Heart left ventricle (tissue), 16 donors: ENCODE measurements at regions not wholly inside any gene's neighbourhood (a gene's known extent, or its start where the extent isn't known, plus 50 kb on each side); places are given as distances from the start of the nearest gene placed in this dataset.

ENCODE experiments used
- ATAC-seq, 4 donors: fragments of 200-7000 bp; cut with Tn5 transposase; one replicate each; pipeline ENCODE4 v1.9.1; 2020 to 2022; ENCODE audit warnings: moderate library complexity in 4 of 4, mild to moderate bottlenecking in 3 of 4, moderate number of reproducible peaks in 1 of 4
- DNase-seq, 5 donors: peaks; one replicate each; pipeline ENCODE4 v3.0.0-alpha.2; 2020
- H3K27ac ChIP-seq, 12 donors: fragments of 200-600 bp; sonication (generic) in 4 of 12; one replicate each; pipeline versions ENCODE4 v1.5.0 to v1.8.0; 2016 to 2022; ENCODE audit warnings: mild to moderate bottlenecking in 2 of 12
- H3K27me3 ChIP-seq, 9 donors: fragments of 200-600 bp; sonication (generic) in 2 of 9; one replicate each; pipeline versions ENCODE4 v1.5.1 to v1.8.0; 2016 to 2022; ENCODE audit warnings: mild to moderate bottlenecking in 3 of 9
- H3K36me3 ChIP-seq, 9 donors: fragments of 200-600 bp; sonication (generic) in 2 of 9; one replicate each; pipeline versions ENCODE4 v1.5.0 to v1.8.0; 2018 to 2022; ENCODE audit warnings: mild to moderate bottlenecking in 2 of 9
- H3K4me1 ChIP-seq, 12 donors: fragments of 200-600 bp; sonication (generic) in 4 of 12; one replicate each; pipeline versions ENCODE4 v1.5.0 to v1.8.0; 2016 to 2022; ENCODE audit warnings: mild to moderate bottlenecking in 3 of 12
- H3K4me3 ChIP-seq, 12 donors: fragments of 200-600 bp; sonication (generic) in 4 of 12; one replicate each; pipeline versions ENCODE4 v1.5.0 to v1.8.0; 2017 to 2022; ENCODE audit warnings: mild to moderate bottlenecking in 9 of 12, moderate library complexity in 4 of 12
- H3K9me3 ChIP-seq, 12 donors: fragments of 200-600 bp; sonication (generic) in 4 of 12; one replicate each; pipeline versions ENCODE4 v1.5.0 to v1.8.0; 2016 to 2022; ENCODE audit warnings: mild to moderate bottlenecking in 1 of 12
- POLR2A ChIP-seq, 2 donors: fragments of 450-650 bp; IDR thresholded peaks; one replicate each; pipeline ENCODE4 v1.6.1; 2017; ENCODE audit warnings: antibody characterized with exemption in 2 of 2, mild to moderate bottlenecking in 2 of 2, moderate library complexity in 2 of 2
- WGBS, 4 donors: extraction: QIAGEN DNeasy Blood & Tissue Kit in 2 of 4; methylation state at CpG; one replicate each; pipeline versions ENCODE4 v1.1.5 to v1.1.7; 2013 to 2018; 5-methylcytosine and 5-hydroxymethylcytosine counted together
- intact Hi-C, 10 donors: fragments of 100-400 bp; cut with DNase I; formaldehyde crosslinking; loops; one replicate each; pipeline versions ENCODE4 v1.11.1 to v1.14.2; 2022
- TF ChIP-seq, protein P1 (sequence below), 12 donors: fragments of 200-600 bp; sonication (generic) in 4 of 12; IDR thresholded peaks; one replicate each; pipeline versions ENCODE4 v1.5.0 to v1.8.0; 2018 to 2022; ENCODE audit warnings: antibody characterized with exemption in 12 of 12, mild to moderate bottlenecking in 5 of 12
- donor health status: ischemic (EF 13 %, LVEDD 7.1; RV severe dilation, severe dysfunction).
- donor health status: healthy with polysubstance abuse.
- donor health status: DM: no; HTN: yes; CAD: no.
- donor health status: DM: no; HTN: no; CAD: no.
- donor health status: ischemic (EF 25% LVEDD 6.9; RV normal size, moderate dysfunction).
- donor health status: ischemic (EF 25% LVEDD 5.7; RV mildly dilated, moderate dysfunction).
- donor health status: healthy.
- donor health status: DM: yes; HTN: yes; CAD: no.
- donor health status: ischemic (EF 35%, LVEDD 5.7; RV mildly dilated, moderate dysfunction).
- donor health status: nonischemic (EF 11% LVEDD 7.7; RV severe dilation, severe dysfunction).
- donor health status: DM: yes; HTN: yes; CAD: no.
- donor health status: PGD.
- donor health status: ischemic (EF 29% LVEDD 5.4; RV normal size, mild dysfunction).
- donor health status: nonischemic (EF 23%, LVEDD 6.1; RV moderate dilation, normal function).

DNA sequence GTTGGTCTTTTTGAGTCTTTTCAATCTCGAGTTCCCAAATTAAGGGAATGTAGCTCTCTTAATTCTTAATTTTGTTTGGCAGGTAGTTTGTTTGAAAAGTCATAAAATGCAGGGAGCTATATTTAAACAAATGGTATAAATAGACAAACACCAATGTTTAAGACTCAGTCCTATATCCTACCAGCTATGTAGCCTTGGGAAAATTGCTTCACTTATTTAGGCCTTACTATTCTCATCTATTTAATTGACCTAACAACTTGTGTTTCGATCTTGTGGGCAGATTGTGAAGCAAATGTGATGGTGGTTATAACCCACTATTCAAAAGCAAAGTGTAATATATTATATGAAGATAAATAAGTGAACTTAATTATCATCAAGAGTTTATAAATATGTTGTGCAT is 167.3 kb upstream of the KCTD3 start:
- H3K27me3 ChIP-seq, result no peaks in the 10 kb centered on the region
- TF ChIP-seq, protein P1, sequence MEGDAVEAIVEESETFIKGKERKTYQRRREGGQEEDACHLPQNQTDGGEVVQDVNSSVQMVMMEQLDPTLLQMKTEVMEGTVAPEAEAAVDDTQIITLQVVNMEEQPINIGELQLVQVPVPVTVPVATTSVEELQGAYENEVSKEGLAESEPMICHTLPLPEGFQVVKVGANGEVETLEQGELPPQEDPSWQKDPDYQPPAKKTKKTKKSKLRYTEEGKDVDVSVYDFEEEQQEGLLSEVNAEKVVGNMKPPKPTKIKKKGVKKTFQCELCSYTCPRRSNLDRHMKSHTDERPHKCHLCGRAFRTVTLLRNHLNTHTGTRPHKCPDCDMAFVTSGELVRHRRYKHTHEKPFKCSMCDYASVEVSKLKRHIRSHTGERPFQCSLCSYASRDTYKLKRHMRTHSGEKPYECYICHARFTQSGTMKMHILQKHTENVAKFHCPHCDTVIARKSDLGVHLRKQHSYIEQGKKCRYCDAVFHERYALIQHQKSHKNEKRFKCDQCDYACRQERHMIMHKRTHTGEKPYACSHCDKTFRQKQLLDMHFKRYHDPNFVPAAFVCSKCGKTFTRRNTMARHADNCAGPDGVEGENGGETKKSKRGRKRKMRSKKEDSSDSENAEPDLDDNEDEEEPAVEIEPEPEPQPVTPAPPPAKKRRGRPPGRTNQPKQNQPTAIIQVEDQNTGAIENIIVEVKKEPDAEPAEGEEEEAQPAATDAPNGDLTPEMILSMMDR (IDR thresholded peaks at IDR 0.05), result no peak
- no peak for TF ChIP-seq POLR2A (IDR thresholded peaks at IDR 0.05)
- intact Hi-C loops, result loop anchor here in 1 of 10 donors (10.0 kb wide), 1 partner anchor 105 kb away; no protein-coding TSS in a partner anchor
- H3K9me3 ChIP-seq, result peaks cover 0 to 6% (median 0%) of the 10 kb centered on the region in 12 donors
- DNase-seq (no peak), ATAC-seq (no peak)
- no peak overlapping the region for H3K27ac ChIP-seq
- H3K36me3 ChIP-seq, result no peaks in the 10 kb centered on the region
- H3K4me1 ChIP-seq, result peaks cover 0 to 4% (median 0%) of the 10 kb centered on the region in 12 donors
- WGBS, 4 donors, result 84 to 91% (median 87%) methylated on average over 2 of the region's 2 CpGs
- no peak overlapping the region for H3K4me3 ChIP-seq

GRCh38 chr1:215400741-215401140 is 166.4 kb upstream of the KCTD3 start:
- intact Hi-C loops, result loop anchor here in 1 of 10 donors (10.0 kb wide), 1 partner anchor 104 kb away; no protein-coding TSS in a partner anchor
- ATAC-seq, result no peak
- no peak overlapping the region for H3K27ac ChIP-seq
- DNase-seq, result no peak
- peaks cover 0 to 4% (median 0%) of the 10 kb centered on the region in 12 donors for H3K4me1 ChIP-seq
- TF ChIP-seq POLR2A (IDR thresholded peaks at IDR 0.05), result no peak
- TF ChIP-seq, protein P1 (IDR thresholded peaks at IDR 0.05), result no peak
- H3K36me3 ChIP-seq, result no peaks in the 10 kb centered on the region
- H3K27me3 ChIP-seq, result no peaks in the 10 kb centered on the region
- H3K9me3 ChIP-seq, result no peaks in the 10 kb centered on the region
- no peak overlapping the region for H3K4me3 ChIP-seq
- 82 to 91% (median 88%) methylated on average over 1 of the region's 1 CpG for WGBS, 4 donors

DNA sequence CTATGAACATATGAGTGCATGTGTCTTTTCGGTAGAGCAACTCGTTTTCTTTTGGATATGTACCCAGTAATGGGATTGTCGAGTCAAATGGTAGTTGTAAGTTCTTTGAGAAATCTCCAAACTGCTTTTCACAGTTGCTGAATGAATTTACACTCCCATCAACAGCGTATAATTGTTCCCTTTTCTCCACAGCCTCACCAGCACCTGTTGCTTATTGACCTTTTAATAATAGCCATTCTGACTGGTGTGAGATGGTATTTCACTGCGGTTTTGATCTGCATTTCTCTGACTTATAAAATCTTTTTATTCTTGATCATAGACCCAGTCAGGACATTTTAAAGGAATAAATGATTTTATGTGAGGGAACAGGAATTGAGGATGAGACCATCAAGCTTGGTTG is 165.0 kb upstream of the KCTD3 start:
- Histone ChIP-seq H3K4me1 (peaks cover 0 to 4% (median 0%) of the 10 kb centered on the region in 12 donors), H3K4me3 (no peak overlapping the region), H3K36me3 (no peaks in the 10 kb centered on the region), H3K9me3 (no peaks in the 10 kb centered on the region), H3K27me3 (no peaks in the 10 kb centered on the region), H3K27ac (no peak overlapping the region)
- DNase-seq (no peak), ATAC-seq (no peak)
- TF ChIP-seq POLR2A (IDR thresholded peaks at IDR 0.05), result no peak
- TF ChIP-seq, protein P1 (IDR thresholded peaks at IDR 0.05), result no peak
- WGBS, 4 donors, result 88 to 90% (median 89%) methylated on average over 5 of the region's 5 CpGs
- intact Hi-C loops, result loop anchor here in 1 of 10 donors (10.0 kb wide), 1 partner anchor 103 kb away; no protein-coding TSS in a partner anchor

DNA sequence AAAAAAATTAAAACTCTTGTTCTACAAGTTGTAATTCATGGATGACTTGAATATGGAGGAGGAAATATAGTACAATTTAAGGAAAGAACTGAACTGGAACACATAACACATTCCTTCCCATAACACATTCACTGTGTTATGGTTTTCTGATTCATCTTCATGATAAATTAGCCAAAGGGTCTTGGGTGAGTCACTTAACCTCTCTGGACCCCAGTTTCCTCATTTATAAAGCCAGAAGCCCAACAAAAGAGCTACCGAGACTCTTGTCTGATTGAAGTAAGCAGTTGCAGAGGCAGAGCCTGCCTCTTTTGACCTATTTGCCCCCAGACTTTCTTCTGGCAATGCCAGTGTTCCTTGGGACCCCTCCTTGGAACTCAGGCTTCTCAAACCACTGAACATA is 161.9 kb upstream of the KCTD3 start:
- no peak overlapping the region for H3K4me3 ChIP-seq
- DNase-seq (no peak), ATAC-seq (no peak)
- H3K36me3 ChIP-seq, result no peaks in the 10 kb centered on the region
- intact Hi-C loops, result loop anchor here in 1 of 10 donors (10.0 kb wide), 1 partner anchor 100 kb away; no protein-coding TSS in a partner anchor
- no peak overlapping the region for H3K27ac ChIP-seq
- H3K9me3 ChIP-seq, result no peaks in the 10 kb centered on the region
- WGBS, 4 donors, result 42 to 75% (median 50%) methylated on average over 1 of the region's 1 CpG
- H3K27me3 ChIP-seq, result no peaks in the 10 kb centered on the region
- no peak for TF ChIP-seq POLR2A (IDR thresholded peaks at IDR 0.05)
- TF ChIP-seq, protein P1 (IDR thresholded peaks at IDR 0.05), result no peak
- H3K4me1 ChIP-seq, result no peaks in the 10 kb centered on the region
